GF-D8 (cell line): ENCODE measurements at regions not wholly inside any gene's neighbourhood (a gene's known extent, or its start where the extent isn't known, plus 50 kb on each side); places are given as distances from the start of the nearest gene placed in this dataset.
"Not testable (repeated sequence)": the region's sequence is repeated elsewhere in the genome, so short reads cannot be mapped to it uniquely, and the experiment has no call there.

Source experiments
- DNase-seq: peaks from one replicate; lab custom pipeline; 2025; lab: John Stamatoyannopoulos, UW

- no peak for DNase-seq
These were observed 89.8 kb upstream of the CYRIA start for GRCh38 chr2:16755442-16755841.

GRCh38 chr2:16753025-16753424 is 87.4 kb upstream of the CYRIA start:
- not testable (repeated sequence) for DNase-seq

- not testable (repeated sequence) for DNase-seq
These were observed 85.2 kb upstream of the CYRIA start for GRCh38 chr2:16750925-16751214.

GRCh38 chr2:16750175-16750924 is 84.7 kb upstream of the CYRIA start:
- no peak for DNase-seq

- DNase-seq, result not testable (repeated sequence)
These were observed 83.1 kb upstream of the CYRIA start for GRCh38 chr2:16748511-16749266.

- DNase-seq, result no peak
These were observed 82.1 kb upstream of the CYRIA start for GRCh38 chr2:16747689-16748088.

- no peak for DNase-seq
These were observed 81.6 kb upstream of the CYRIA start for GRCh38 chr2:16747257-16747656.

- DNase-seq, result no peak
These were observed 81.2 kb upstream of the CYRIA start for GRCh38 chr2:16746833-16747232.

- no peak for DNase-seq
These were observed 80.7 kb upstream of the CYRIA start for GRCh38 chr2:16746329-16746728.

GRCh38 chr2:16745466-16745865 is 79.8 kb upstream of the CYRIA start:
- DNase-seq, result no peak

- no peak for DNase-seq
These were observed 78.9 kb upstream of the CYRIA start for GRCh38 chr2:16744521-16744920.

GRCh38 chr2:16742026-16742425 is 76.4 kb upstream of the CYRIA start:
- DNase-seq, result no peak

GRCh38 chr2:16741498-16741897 is 75.9 kb upstream of the CYRIA start:
- DNase-seq, result no peak

GRCh38 chr2:16739778-16740581 is 74.3 kb upstream of the CYRIA start:
- DNase-seq, result no peak

GRCh38 chr2:16738361-16739225 is 73.0 kb upstream of the CYRIA start:
- DNase-seq, result no peak

- DNase-seq, result no peak
These were observed 72.2 kb upstream of the CYRIA start for GRCh38 chr2:16737812-16738211.

- no peak for DNase-seq
These were observed 71.0 kb upstream of the CYRIA start for GRCh38 chr2:16736633-16737032.

GRCh38 chr2:16729335-16729734 is 63.7 kb upstream of the CYRIA start:
- DNase-seq, result no peak

- DNase-seq, result no peak
These were observed 62.9 kb upstream of the CYRIA start for GRCh38 chr2:16728351-16729136.

- not testable (repeated sequence) for DNase-seq
These were observed 62.2 kb upstream of the CYRIA start for GRCh38 chr2:16727849-16728248.

GRCh38 chr2:16727256-16727655 is 61.6 kb upstream of the CYRIA start:
- no peak for DNase-seq
